Hepatocyte (in vitro differentiated cells): ENCODE measurements at regions not wholly inside any gene's neighbourhood (a gene's known extent, or its start where the extent isn't known, plus 50 kb on each side); places are given as distances from the start of the nearest gene placed in this dataset.
"Not testable (repeated sequence)": the region's sequence is repeated elsewhere in the genome, so short reads cannot be mapped to it uniquely, and the experiment has no call there.

Experiments used
- DNase-seq: peaks from one replicate; pipeline ENCODE4 v3.0.0-alpha.2; 2016; ENCODE audit warnings: low spot score
- H2AFZ ChIP-seq: fragments of 200-600 bp; sonication (generic); 2 replicates; pipeline ENCODE4 v1.6.0; 2016; ENCODE audit warnings: antibody characterized with exemption, mild to moderate bottlenecking
- H3K27ac ChIP-seq: fragments of 200-600 bp; sonication (generic); 2 replicates; pipeline ENCODE4 v1.5.1; 2016; ENCODE audit warnings: mild to moderate bottlenecking
- H3K27me3 ChIP-seq: fragments of 200-600 bp; sonication (generic); 2 replicates; pipeline ENCODE4 v1.6.1; 2016
- H3K36me3 ChIP-seq: fragments of 200-600 bp; sonication (generic); replicated peaks from 2 replicates; pipeline ENCODE4 v1.5.1; 2016; ENCODE audit warnings: low read depth; ENCODE audit not compliant: insufficient read depth
- H3K4me1 ChIP-seq: fragments of 200-600 bp; sonication (generic); 2 replicates; pipeline ENCODE4 v1.5.1; 2016; ENCODE audit warnings: mild to moderate bottlenecking, moderate library complexity; ENCODE audit not compliant: insufficient read depth
- H3K4me2 ChIP-seq: fragments of 200-600 bp; sonication (generic); 2 replicates; pipeline ENCODE4 v1.6.0; 2016
- H3K4me3 ChIP-seq: fragments of 200-600 bp; sonication (generic); 2 replicates; pipeline ENCODE4 v1.5.1; 2016; ENCODE audit warnings: mild to moderate bottlenecking
- H3K79me2 ChIP-seq: fragments of 200-600 bp; sonication (generic); 2 replicates; pipeline ENCODE4 v1.6.0; 2017; ENCODE audit warnings: mild to moderate bottlenecking
- H3K9me2 ChIP-seq: fragments of 200-600 bp; sonication (generic); replicated peaks from 2 replicates; pipeline ENCODE4 v1.6.0; 2017; ENCODE audit warnings: mild to moderate bottlenecking; ENCODE audit not compliant: insufficient read depth
- H3K9me3 ChIP-seq: fragments of 200-600 bp; sonication (generic); 2 replicates; pipeline ENCODE4 v1.5.1; 2016; ENCODE audit warnings: low read depth, mild to moderate bottlenecking
- H4K20me1 ChIP-seq: fragments of 200-600 bp; sonication (generic); 2 replicates; pipeline ENCODE4 v1.6.0; 2016; ENCODE audit warnings: mild to moderate bottlenecking; ENCODE audit not compliant: insufficient read depth, poor library complexity, severe bottlenecking
- EZH2 ChIP-seq: fragments of 200-600 bp; sonication (generic); IDR thresholded peaks from 2 replicates; pipeline ENCODE4 v1.6.1; 2016; ENCODE audit warnings: antibody characterized with exemption, mild to moderate bottlenecking, borderline replicate concordance
- EZH2phosphoT487 ChIP-seq: fragments of 200-600 bp; sonication (generic); IDR thresholded peaks from one replicate; pipeline ENCODE4 v1.6.1; 2018; ENCODE audit warnings: antibody characterized with exemption, mild to moderate bottlenecking, low read depth, moderate library complexity; ENCODE audit not compliant: unreplicated experiment, severe bottlenecking
- WGBS: methylation state at CpG from one replicate; pipeline ENCODE4 v1.1.6; 2016; ENCODE audit warnings: low lambda C conversion rate; ENCODE audit errors: missing lambda C conversion rate; 5-methylcytosine and 5-hydroxymethylcytosine counted together
- TF ChIP-seq, protein P1 (sequence below): fragments of 200-600 bp; sonication (generic); IDR thresholded peaks from 2 replicates; pipeline ENCODE4 v1.5.1; 2016; ENCODE audit warnings: antibody characterized with exemption, mild to moderate bottlenecking; ENCODE audit not compliant: poor library complexity

DNA sequence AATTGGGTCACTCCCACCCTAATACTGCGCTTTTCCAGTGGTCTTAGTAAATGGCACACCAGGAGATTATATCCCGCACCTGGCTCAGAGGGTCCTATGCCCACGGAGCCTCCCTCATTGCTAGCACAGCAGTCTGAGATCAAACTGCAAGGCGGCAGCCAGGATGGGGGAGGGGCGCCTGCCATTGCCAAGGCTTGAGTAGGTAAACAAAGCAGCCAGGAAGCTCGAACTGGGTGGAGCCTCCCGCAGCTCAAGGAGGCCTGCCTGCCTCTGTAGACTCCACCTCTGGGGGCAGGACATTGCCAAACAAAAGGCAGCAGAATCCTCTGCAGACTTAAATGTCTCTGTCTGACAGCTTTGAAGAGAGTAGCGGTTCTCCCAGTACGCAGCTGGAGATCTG is 52.4 kb upstream of the PMPCB start:
- not testable (repeated sequence) for H3K9me3 ChIP-seq, H2AFZ ChIP-seq, H3K4me2 ChIP-seq, H3K27ac ChIP-seq, H4K20me1 ChIP-seq, H3K4me3 ChIP-seq, H3K4me1 ChIP-seq, H3K27me3 ChIP-seq, H3K9me2 ChIP-seq, H3K79me2 ChIP-seq, DNase-seq, H3K36me3 ChIP-seq
- WGBS, result 96% methylated on average over 7 of the region's 9 CpGs

DNA sequence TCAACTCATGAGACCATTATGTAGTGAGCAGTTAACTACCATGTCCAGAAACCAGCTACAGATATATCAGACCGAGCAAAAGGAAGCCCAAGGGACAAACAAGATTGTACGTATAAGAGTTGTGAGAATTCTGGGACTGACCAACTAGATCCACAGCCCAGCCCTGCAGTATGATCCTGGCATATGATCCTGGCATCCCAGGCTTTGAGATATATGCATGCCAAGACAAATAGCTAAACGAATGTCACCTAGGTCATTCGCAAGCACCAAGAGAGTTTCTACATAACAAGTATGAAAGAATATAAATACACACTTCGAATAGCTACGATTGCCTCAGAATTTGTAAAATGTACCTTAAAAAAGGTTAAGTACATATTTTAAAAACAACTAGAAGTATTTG is 56.4 kb upstream of the PMPCB start:
- Histone ChIP-seq H3K9me3 (no peaks in the 10 kb centered on the region), H3K36me3 (no peaks in the 10 kb centered on the region), H3K9me2 (no peaks in the 10 kb centered on the region), H3K27me3 (no peaks in the 10 kb centered on the region), H2AFZ (no peak overlapping the region), H3K27ac (no peak overlapping the region), H3K4me1 (no peaks in the 10 kb centered on the region), H3K4me3 (no peak overlapping the region), H3K4me2 (no peak overlapping the region), H3K79me2 (no peaks in the 10 kb centered on the region), H4K20me1 (no peaks in the 10 kb centered on the region)
- TF ChIP-seq EZH2phosphoT487, result no peak
- TF ChIP-seq EZH2, result no peak
- TF ChIP-seq, protein P1, sequence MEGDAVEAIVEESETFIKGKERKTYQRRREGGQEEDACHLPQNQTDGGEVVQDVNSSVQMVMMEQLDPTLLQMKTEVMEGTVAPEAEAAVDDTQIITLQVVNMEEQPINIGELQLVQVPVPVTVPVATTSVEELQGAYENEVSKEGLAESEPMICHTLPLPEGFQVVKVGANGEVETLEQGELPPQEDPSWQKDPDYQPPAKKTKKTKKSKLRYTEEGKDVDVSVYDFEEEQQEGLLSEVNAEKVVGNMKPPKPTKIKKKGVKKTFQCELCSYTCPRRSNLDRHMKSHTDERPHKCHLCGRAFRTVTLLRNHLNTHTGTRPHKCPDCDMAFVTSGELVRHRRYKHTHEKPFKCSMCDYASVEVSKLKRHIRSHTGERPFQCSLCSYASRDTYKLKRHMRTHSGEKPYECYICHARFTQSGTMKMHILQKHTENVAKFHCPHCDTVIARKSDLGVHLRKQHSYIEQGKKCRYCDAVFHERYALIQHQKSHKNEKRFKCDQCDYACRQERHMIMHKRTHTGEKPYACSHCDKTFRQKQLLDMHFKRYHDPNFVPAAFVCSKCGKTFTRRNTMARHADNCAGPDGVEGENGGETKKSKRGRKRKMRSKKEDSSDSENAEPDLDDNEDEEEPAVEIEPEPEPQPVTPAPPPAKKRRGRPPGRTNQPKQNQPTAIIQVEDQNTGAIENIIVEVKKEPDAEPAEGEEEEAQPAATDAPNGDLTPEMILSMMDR, result no peak
- no peak for DNase-seq
- 72% methylated on average over 6 of the region's 6 CpGs for WGBS

DNA sequence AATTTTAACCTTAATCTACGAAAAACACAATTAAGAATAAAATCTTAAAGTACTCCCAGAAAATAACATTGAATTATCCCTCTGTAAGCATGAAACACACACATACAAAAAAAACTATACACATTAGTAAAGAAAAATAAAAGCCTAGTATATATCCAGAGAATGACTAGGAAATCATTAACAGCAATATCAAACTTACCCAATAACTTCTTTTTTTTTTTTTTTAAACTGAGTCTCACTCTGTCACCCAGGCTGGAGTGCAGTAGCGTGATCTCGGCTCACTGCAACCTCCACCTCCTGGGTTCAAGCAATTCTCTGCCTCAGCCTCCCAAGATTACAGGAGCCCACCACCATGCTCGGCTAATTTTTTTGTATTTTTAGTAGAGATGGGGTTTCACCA is 61.4 kb upstream of the PMPCB start:
- H3K79me2 ChIP-seq, DNase-seq, H3K4me1 ChIP-seq, H3K9me3 ChIP-seq, H3K27me3 ChIP-seq, H3K27ac ChIP-seq, H2AFZ ChIP-seq, H3K36me3 ChIP-seq, H3K9me2 ChIP-seq, H4K20me1 ChIP-seq, H3K4me2 ChIP-seq, H3K4me3 ChIP-seq: not testable (repeated sequence)
- 93% methylated on average over 3 of the region's 4 CpGs for WGBS

DNA sequence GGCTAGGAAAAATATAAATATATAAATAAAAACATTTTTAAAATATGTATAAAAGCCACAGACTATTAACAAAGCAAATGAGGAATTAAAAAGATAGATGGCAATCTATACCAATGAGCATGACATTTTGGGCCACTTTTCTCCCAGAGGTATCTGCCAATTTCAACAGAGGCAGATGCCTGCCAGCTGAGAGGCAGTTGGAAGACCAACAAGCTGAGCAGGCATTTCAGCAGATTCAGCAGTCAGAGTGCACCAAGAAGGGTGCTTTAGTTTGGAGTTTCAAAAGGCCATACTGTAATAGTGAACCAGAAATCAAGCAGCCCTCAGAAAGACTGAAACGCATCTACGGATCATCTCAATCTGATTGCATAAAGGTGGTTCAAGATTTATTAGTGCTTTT is 62.4 kb upstream of the PMPCB start:
- 95% methylated on average over 2 of the region's 2 CpGs for WGBS

DNA sequence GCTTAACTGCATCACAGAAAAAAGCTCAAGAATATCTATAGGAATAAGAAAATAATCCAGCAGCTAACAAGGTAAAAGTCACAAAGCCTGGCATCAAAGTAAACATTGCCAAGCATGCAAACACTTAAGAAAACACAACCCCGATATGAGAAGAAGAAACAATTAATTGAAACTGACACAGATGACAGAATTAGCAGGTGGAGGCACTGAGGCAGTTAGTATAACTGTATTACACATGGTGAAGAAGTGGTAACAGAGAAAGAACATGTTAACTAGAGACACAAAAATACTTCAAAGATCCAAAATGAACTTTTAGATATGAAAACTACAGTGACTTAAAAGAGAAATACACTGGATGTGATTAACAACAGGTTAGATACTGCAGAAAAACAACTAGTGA is 69.4 kb upstream of the PMPCB start:
- not testable (repeated sequence) for H4K20me1 ChIP-seq, H3K4me1 ChIP-seq, H3K4me2 ChIP-seq, H3K4me3 ChIP-seq, H3K27ac ChIP-seq, H3K27me3 ChIP-seq, H3K36me3 ChIP-seq, H3K79me2 ChIP-seq, H3K9me2 ChIP-seq, H3K9me3 ChIP-seq, H2AFZ ChIP-seq, DNase-seq
- WGBS, result 72% methylated on average over 1 of the region's 1 CpG

More for the DNA sequence above, 62.4 kb upstream of the PMPCB start:
- not testable (repeated sequence) for H3K9me3 ChIP-seq, H3K27me3 ChIP-seq, DNase-seq, H2AFZ ChIP-seq, H3K4me2 ChIP-seq, H3K27ac ChIP-seq, H4K20me1 ChIP-seq, H3K4me1 ChIP-seq, H3K36me3 ChIP-seq, H3K9me2 ChIP-seq, H3K79me2 ChIP-seq, H3K4me3 ChIP-seq

DNA sequence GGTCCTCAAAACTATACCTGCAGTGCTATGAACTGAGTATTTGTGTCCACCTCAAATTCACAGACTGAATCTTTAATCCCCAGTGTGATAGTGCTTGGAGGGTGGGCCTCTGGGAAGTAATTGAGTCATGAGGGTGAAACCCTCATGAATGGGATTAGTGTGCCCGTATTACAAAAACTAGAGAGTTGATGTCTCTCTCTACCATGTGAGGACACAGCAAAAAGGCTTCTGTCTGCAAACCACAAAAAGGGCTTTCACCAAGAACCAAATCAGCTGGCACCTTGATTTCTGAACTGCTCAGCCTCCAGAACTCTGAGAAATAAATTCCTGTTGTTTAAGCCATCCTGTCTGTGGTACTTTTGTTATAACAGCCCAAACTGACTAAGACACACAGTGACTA is 71.4 kb upstream of the PMPCB start:
- H3K9me3 ChIP-seq, H3K36me3 ChIP-seq, H3K27ac ChIP-seq, H3K79me2 ChIP-seq, DNase-seq, H3K4me1 ChIP-seq, H3K4me2 ChIP-seq, H4K20me1 ChIP-seq, H2AFZ ChIP-seq, H3K9me2 ChIP-seq, H3K27me3 ChIP-seq, H3K4me3 ChIP-seq: not testable (repeated sequence)
- 75% methylated on average over 1 of the region's 1 CpG for WGBS

DNA sequence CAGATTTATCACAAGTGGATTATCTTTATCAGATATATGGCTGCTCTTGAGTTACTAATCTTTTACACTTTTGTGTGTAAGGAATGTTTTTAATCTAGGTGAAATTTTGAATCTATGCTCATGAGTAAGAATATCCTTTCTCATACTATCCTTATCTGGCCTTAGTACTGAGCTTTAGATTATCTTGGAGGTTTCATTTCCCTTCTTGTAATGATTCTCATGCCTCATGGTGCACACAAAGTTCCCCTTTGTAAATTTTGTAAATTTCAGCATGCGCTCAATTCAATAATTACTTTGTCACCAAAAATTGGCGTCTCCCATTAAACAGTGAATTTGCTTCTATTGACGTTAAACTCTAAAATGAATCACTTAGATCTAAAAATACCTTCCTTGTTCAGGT is 74.2 kb upstream of the NAPEPLD start:
- H3K79me2 ChIP-seq, H2AFZ ChIP-seq, H3K36me3 ChIP-seq, H3K27me3 ChIP-seq, H3K9me3 ChIP-seq, H3K4me3 ChIP-seq, H3K4me1 ChIP-seq, H3K27ac ChIP-seq, H3K4me2 ChIP-seq, DNase-seq, H4K20me1 ChIP-seq, H3K9me2 ChIP-seq: not testable (repeated sequence)
- WGBS, result 96% methylated on average over 3 of the region's 3 CpGs

DNA sequence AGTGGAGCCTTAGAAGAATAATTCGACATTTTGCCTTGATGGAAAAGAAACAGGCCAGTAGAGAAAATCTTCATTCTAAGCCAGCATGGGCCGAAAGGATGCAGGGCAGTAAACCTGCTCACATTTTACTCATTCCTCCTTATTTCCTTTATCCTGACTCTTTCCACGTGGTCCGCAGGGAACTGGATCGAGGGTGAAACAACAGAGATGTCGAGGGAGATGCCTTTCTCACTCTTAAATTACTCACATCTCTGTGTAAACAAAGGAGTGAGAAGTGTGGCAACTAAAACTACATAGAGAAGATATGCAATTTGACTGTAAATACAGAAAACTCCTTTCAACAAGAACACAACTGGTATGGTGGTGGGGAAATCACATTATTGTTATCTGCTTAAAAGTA is 62.1 kb upstream of the NAPEPLD start:
- H3K4me3 ChIP-seq, H3K27ac ChIP-seq, H3K36me3 ChIP-seq, H3K9me3 ChIP-seq, H3K4me1 ChIP-seq, H2AFZ ChIP-seq, H3K9me2 ChIP-seq, H4K20me1 ChIP-seq, H3K27me3 ChIP-seq, H3K79me2 ChIP-seq, H3K4me2 ChIP-seq, DNase-seq: not testable (repeated sequence)
- 39% methylated on average over 6 of the region's 6 CpGs for WGBS
